H1 (cell line): ENCODE measurements at regions not wholly inside any gene's neighbourhood (a gene's known extent, or its start where the extent isn't known, plus 50 kb on each side); places are given as distances from the start of the nearest gene placed in this dataset.

Source experiments
- CTCF ChIA-PET: fragments of 300-600 bp; sonication (Branson Sonifier 250); formaldehyde crosslinking; loops from one replicate; lab custom pipeline; 2021; ENCODE audit not compliant: partially characterized antibody; lab: Charles Lee
- POLR2A ChIA-PET: fragments of 300-600 bp; sonication (Branson Sonifier 250); formaldehyde crosslinking; loops from one replicate; lab custom pipeline; 2021; ENCODE audit warnings: inconsistent platforms; ENCODE audit not compliant: partially characterized antibody; lab: Charles Lee
- DNase-seq, 2 experiments: peaks; one replicate each; pipeline versions ENCODE4 v3.0.0 to v3.0.0-alpha.2; 2010 to 2022; ENCODE audit warnings: low spot score in 2 of 2, low read depth in 1 of 2, mixed read lengths in 1 of 2
- FAIRE-seq: peaks from 2 replicates; lab custom pipeline; 2011; peaks lifted over from hg19 to GRCh38; lab: Jason Lieb, UNC
- H2AFZ ChIP-seq: 2 replicates; pipeline ENCODE4 v1.8.1; 2012; ENCODE audit warnings: low read length, inconsistent platforms
- H2AK5ac ChIP-seq: 2 replicates; pipeline ENCODE4 v1.6.1; 2013; ENCODE audit warnings: low read depth, low read length
- H2BK120ac ChIP-seq: replicated peaks from 2 replicates; pipeline ENCODE3; 2013; ENCODE audit warnings: low read depth, low read length, inconsistent platforms
- H2BK12ac ChIP-seq: 2 replicates; pipeline ENCODE4 v1.6.1; 2013; ENCODE audit warnings: low read depth, low read length
- H2BK15ac ChIP-seq: 2 replicates; pipeline ENCODE4 v1.6.1; 2013; ENCODE audit warnings: low read length
- H2BK20ac ChIP-seq: 2 replicates; pipeline ENCODE4 v1.6.1; 2013; ENCODE audit warnings: low read length
- H2BK5ac ChIP-seq: 2 replicates; pipeline ENCODE4 v1.6.1; 2013; ENCODE audit warnings: low read depth, low read length
- H3K14ac ChIP-seq: 2 replicates; pipeline ENCODE4 v1.6.1; 2013; ENCODE audit warnings: inconsistent platforms; ENCODE audit not compliant: insufficient read length
- H3K18ac ChIP-seq: 2 replicates; pipeline ENCODE4 v1.6.1; 2013; ENCODE audit warnings: low read length; ENCODE audit errors: extremely low read depth
- H3K23ac ChIP-seq: 2 replicates; pipeline ENCODE4 v1.6.1; 2013; ENCODE audit warnings: inconsistent platforms; ENCODE audit not compliant: insufficient read length
- H3K23me2 ChIP-seq: 2 replicates; pipeline ENCODE4 v1.6.1; 2013; ENCODE audit warnings: low read depth, low read length
- H3K27ac ChIP-seq: 2 replicates; pipeline ENCODE4 v1.6.1; 2011; ENCODE audit warnings: low read depth, low read length, inconsistent platforms
- H3K27me3 ChIP-seq, 4 experiments: replicated peaks in 1 of 4; 1 replicate in 1 of 4; 2 replicates in 3 of 4; pipeline versions ENCODE4 v1.6.1 to v1.8.1; 2011 to 2013; ENCODE audit warnings: low read length in 3 of 4, mild to moderate bottlenecking in 3 of 4, inconsistent platforms in 2 of 4, mixed read lengths in 2 of 4, moderate library complexity in 1 of 4; ENCODE audit not compliant: control insufficient read depth in 3 of 4, insufficient read depth in 3 of 4; ENCODE audit errors: extremely low read depth in 1 of 4
- H3K36me3 ChIP-seq, 4 experiments: 2 replicates each; pipeline versions ENCODE4 v1.6.1 to v1.8.1; 2011 to 2013; ENCODE audit warnings: mild to moderate bottlenecking in 4 of 4, low read length in 3 of 4, moderate library complexity in 2 of 4, control low read depth in 1 of 4, inconsistent platforms in 1 of 4; ENCODE audit not compliant: insufficient read depth in 4 of 4, control insufficient read depth in 2 of 4
- H3K4ac ChIP-seq: replicated peaks from 2 replicates; pipeline ENCODE3; 2013; ENCODE audit warnings: low read length, low read depth, mixed read lengths, inconsistent platforms; ENCODE audit not compliant: insufficient read length
- H3K4me1 ChIP-seq, 4 experiments: replicated peaks in 1 of 4; 1 replicate in 1 of 4; 2 replicates in 3 of 4; pipeline versions ENCODE4 v1.6.1 to v1.8.1; 2011 to 2013; ENCODE audit warnings: low read length in 3 of 4, inconsistent platforms in 2 of 4, mixed read lengths in 1 of 4; ENCODE audit not compliant: insufficient read depth in 4 of 4, control insufficient read depth in 3 of 4
- H3K4me2 ChIP-seq, 2 experiments: 2 replicates each; pipeline versions ENCODE4 v1.6.1 to v1.8.1; 2011 to 2013; ENCODE audit warnings: low read depth in 2 of 2, low read length in 2 of 2, control low read depth in 1 of 2, inconsistent platforms in 1 of 2, mild to moderate bottlenecking in 1 of 2; ENCODE audit not compliant: insufficient read depth in 1 of 2
- H3K4me3 ChIP-seq, 4 experiments: fragments of 200-600, 300-600 bp in 1 of 4; sonication (generic), shearing (Covaris generic), sonication (Bioruptor Twin) in 1 of 4; 2 replicates each; pipeline versions ENCODE4 v1.5.1 to v1.8.1; 2011 to 2016; ENCODE audit warnings: low read length in 4 of 4, low read depth in 3 of 4, control low read depth in 2 of 4, inconsistent platforms in 2 of 4, mild to moderate bottlenecking in 2 of 4, mixed read lengths in 1 of 4, moderate library complexity in 1 of 4; ENCODE audit not compliant: insufficient read depth in 2 of 4; ENCODE audit errors: extremely low read depth in 1 of 4
- H3K56ac ChIP-seq: replicated peaks from 2 replicates; pipeline ENCODE3; 2013; ENCODE audit warnings: low read depth, mild to moderate bottlenecking, mixed read lengths, low read length, inconsistent platforms; ENCODE audit not compliant: insufficient read length
- H3K79me1 ChIP-seq: 2 replicates; pipeline ENCODE4 v1.6.1; 2013; ENCODE audit warnings: low read depth, low read length, control low read depth
- H3K79me2 ChIP-seq, 2 experiments: 2 replicates each; pipeline versions ENCODE4 v1.6.1 to v1.8.1; 2012 to 2013; ENCODE audit warnings: low read length in 2 of 2, mild to moderate bottlenecking in 2 of 2, inconsistent platforms in 1 of 2; ENCODE audit not compliant: insufficient read depth in 2 of 2, control insufficient read depth in 1 of 2
- H3K9ac ChIP-seq, 4 experiments: replicated peaks in 1 of 4; 1 replicate in 1 of 4; 2 replicates in 3 of 4; pipeline versions ENCODE4 v1.6.1 to v1.8.1; 2011 to 2013; ENCODE audit warnings: low read depth in 3 of 4, low read length in 3 of 4, control low read depth in 2 of 4, mild to moderate bottlenecking in 2 of 4, moderate library complexity in 2 of 4, inconsistent platforms in 1 of 4; ENCODE audit errors: extremely low read depth in 1 of 4
- H3K9me3 ChIP-seq, 2 experiments: 2 replicates each; pipeline versions ENCODE4 v1.6.1 to v1.8.1; 2012 to 2013; ENCODE audit warnings: mild to moderate bottlenecking in 2 of 2, moderate library complexity in 2 of 2, control low read depth in 1 of 2, inconsistent platforms in 1 of 2, low read depth in 1 of 2, low read length in 1 of 2, mixed read lengths in 1 of 2; ENCODE audit not compliant: insufficient read depth in 2 of 2
- H4K20me1 ChIP-seq, 2 experiments: replicated peaks in 1 of 2; 2 replicates each; pipeline versions ENCODE3 to v1.8.1; 2011 to 2013; ENCODE audit warnings: inconsistent platforms in 2 of 2, low read length in 2 of 2, mild to moderate bottlenecking in 1 of 2; ENCODE audit not compliant: insufficient read depth in 2 of 2, control insufficient read depth in 1 of 2
- H4K5ac ChIP-seq: 2 replicates; pipeline ENCODE4 v1.6.1; 2013; ENCODE audit warnings: low read length, low read depth, mixed read lengths, inconsistent platforms; ENCODE audit not compliant: insufficient read length
- H4K8ac ChIP-seq: 2 replicates; pipeline ENCODE4 v1.8.0; 2013; ENCODE audit warnings: mild to moderate bottlenecking, moderate library complexity, low read length, inconsistent platforms; ENCODE audit not compliant: insufficient read depth; ENCODE audit errors: extremely low read depth
- H4K91ac ChIP-seq: replicated peaks from 2 replicates; pipeline ENCODE3; 2013; ENCODE audit warnings: low read length, mixed read lengths, inconsistent platforms; ENCODE audit not compliant: insufficient read length
- FOSL1 ChIP-seq: IDR thresholded peaks from 2 replicates; pipeline ENCODE4 v1.6.1; 2011; ENCODE audit warnings: mild to moderate bottlenecking, low read depth, low read length, moderate library complexity; ENCODE audit not compliant: insufficient read depth
- GABPA ChIP-seq: IDR thresholded peaks from 2 replicates; pipeline ENCODE4 v1.6.1; 2011; ENCODE audit warnings: mild to moderate bottlenecking, low read length, moderate library complexity, borderline replicate concordance; ENCODE audit not compliant: insufficient read depth
- KDM5A ChIP-seq: fragments of 200-600 bp; IDR thresholded peaks from 2 replicates; pipeline ENCODE4 v1.7.1; 2012; ENCODE audit warnings: mild to moderate bottlenecking, low read length, inconsistent platforms, mixed read lengths
- NANOG ChIP-seq: IDR thresholded peaks from 2 replicates; pipeline ENCODE4 v1.6.1; 2011; ENCODE audit warnings: low read length, low read depth, mild to moderate bottlenecking, inconsistent platforms; ENCODE audit not compliant: insufficient read depth, poor library complexity, severe bottlenecking
- POLR2A ChIP-seq, 2 experiments: IDR thresholded peaks; 1 replicate in 1 of 2; 2 replicates in 1 of 2; pipeline ENCODE4 v1.6.1; 2011; ENCODE audit warnings: low read depth in 2 of 2, low read length in 2 of 2, mild to moderate bottlenecking in 2 of 2; ENCODE audit errors: control extremely low read depth in 1 of 2
- RFX5 ChIP-seq: IDR thresholded peaks from 2 replicates; pipeline ENCODE4 v1.6.1; 2011; ENCODE audit warnings: low read depth, low read length, improper control_type of control experiment, borderline replicate concordance
- TAF1 ChIP-seq: IDR thresholded peaks from 2 replicates; pipeline ENCODE4 v1.6.1; 2011; ENCODE audit warnings: mild to moderate bottlenecking, low read depth, low read length
- TBP ChIP-seq: IDR thresholded peaks from 2 replicates; pipeline ENCODE4 v1.6.1; 2011; ENCODE audit warnings: low read depth, low read length, improper control_type of control experiment
- WGBS, 2 experiments: shearing (Covaris generic) in 1 of 2; methylation state at CpG; one replicate each; pipeline versions ENCODE4 v1.1.6 to v1.1.7; 2013 to 2015; ENCODE audit warnings: low lambda C conversion rate in 2 of 2, mixed read lengths in 2 of 2, inconsistent platforms in 1 of 2, low coverage in 1 of 2, missing lambda C conversion rate in 1 of 2; ENCODE audit not compliant: insufficient replicate concordance in 2 of 2, insufficient coverage in 1 of 2, insufficient read length in 1 of 2; ENCODE audit errors: extremely low coverage in 1 of 2, missing lambda C conversion rate in 1 of 2; 5-methylcytosine and 5-hydroxymethylcytosine counted together

- H3K4me3 ChIP-seq, result no peak overlapping the region
- H2BK20ac ChIP-seq, result no peak overlapping the region
- no peaks in the 10 kb centered on the region for H3K23me2 ChIP-seq
- H4K20me1 ChIP-seq, result no peaks in the 10 kb centered on the region
- no peaks in the 10 kb centered on the region for H3K79me1 ChIP-seq
- no peak overlapping the region for H2AK5ac ChIP-seq
- no peaks in the 10 kb centered on the region for H3K36me3 ChIP-seq
- H3K56ac ChIP-seq, result no peak overlapping the region
- no peak overlapping the region for H3K27ac ChIP-seq
- H3K14ac ChIP-seq, result no peak overlapping the region
- no peak overlapping the region for H3K4ac ChIP-seq
- FAIRE-seq, result no peak
- H3K9ac ChIP-seq, result no peak overlapping the region
- no peaks in the 10 kb centered on the region for H3K79me2 ChIP-seq
- no peak overlapping the region for H2BK15ac ChIP-seq
- H3K18ac ChIP-seq, result no peak overlapping the region
- WGBS, 2 experiments, result 94% methylated on average over 4 of the region's 4 CpGs; no CpG with 5 or more reads in 1 of the 2 experiments
- no peak overlapping the region for H2AFZ ChIP-seq
- H2BK12ac ChIP-seq, result no peak overlapping the region
- no peak overlapping the region for H2BK120ac ChIP-seq
- peaks cover 0 to 4% (median 0%) of the 10 kb centered on the region in 4 experiments; a peak in 1 of 7 replicates for H3K4me1 ChIP-seq
- no peak overlapping the region for H4K91ac ChIP-seq
- ChIA-PET POLR2A (interaction anchor here (0.9 kb wide), 1 partner anchor 84 kb away, joined by 3 read pairs; no protein-coding TSS in a partner anchor), CTCF (interaction anchor here (0.6 to 1.8 kb wide), 8 partner anchors 8 to 279 kb away, joined by 3 to 7 read pairs (median 4); no protein-coding TSS in a partner anchor)
- no peak overlapping the region for H4K5ac ChIP-seq
- no peak overlapping the region for H3K23ac ChIP-seq
- no peak for DNase-seq
- no peaks in the 10 kb centered on the region for H3K9me3 ChIP-seq
- H4K8ac ChIP-seq, result no peak overlapping the region
- no peak overlapping the region for H3K4me2 ChIP-seq
- TF ChIP-seq TAF1, result no peak
- no peak for TF ChIP-seq FOSL1
- TF ChIP-seq POLR2A (IDR thresholded peaks at IDR 0.05; ENCODE audit: control extremely low read depth in 1 of 2, low read depth in 2 of 2, low read length in 2 of 2), result no peak
- no peak for TF ChIP-seq KDM5A
- TF ChIP-seq RFX5, result no peak
- TF ChIP-seq TBP, result no peak
- no peak for TF ChIP-seq GABPA
- no peak for TF ChIP-seq NANOG
- no peaks in the 10 kb centered on the region for H3K27me3 ChIP-seq
- H2BK5ac ChIP-seq, result no peak overlapping the region
Observed at GRCh38 chr13:59398661-59399060, 765.1 kb downstream of the DIAPH3 start.
